MM.1S (cell line): ENCODE measurements at regions not wholly inside any gene's neighbourhood (a gene's known extent, or its start where the extent isn't known, plus 50 kb on each side); places are given as distances from the start of the nearest gene placed in this dataset.

Experiments used
- DNase-seq: peaks from one replicate; pipeline ENCODE4 v3.0.0-alpha.2; 2015
- H2AFZ ChIP-seq: fragments of 300-600 bp; sonication (generic); 2 replicates; pipeline ENCODE4 v1.6.0; 2016; ENCODE audit warnings: antibody characterized with exemption, low read length
- H3F3A ChIP-seq: fragments of 300-600 bp; sonication (generic); 2 replicates; pipeline ENCODE4 v1.6.1; 2016; ENCODE audit warnings: mild to moderate bottlenecking, antibody characterized with exemption, low read length, moderate library complexity, mixed read lengths; ENCODE audit not compliant: insufficient read depth
- H3K27ac ChIP-seq: fragments of 300-600 bp; sonication (generic); 2 replicates; pipeline ENCODE4 v1.5.1; 2016; ENCODE audit warnings: mild to moderate bottlenecking, low read length
- H3K27me3 ChIP-seq: fragments of 300-600 bp; sonication (generic); replicated peaks from 2 replicates; pipeline ENCODE4 v1.6.0; 2016; ENCODE audit warnings: low read length; ENCODE audit not compliant: insufficient read depth
- H3K36me3 ChIP-seq: fragments of 300-600 bp; sonication (generic); replicated peaks from 2 replicates; pipeline ENCODE4 v1.6.1; 2016; ENCODE audit warnings: mild to moderate bottlenecking, low read length, mixed read lengths; ENCODE audit not compliant: insufficient read depth
- H3K4me1 ChIP-seq: fragments of 300-600 bp; sonication (generic); 2 replicates; pipeline ENCODE4 v1.6.1; 2016; ENCODE audit warnings: low read length, mixed read lengths
- H3K4me2 ChIP-seq: fragments of 300-600 bp; sonication (generic); 2 replicates; pipeline ENCODE4 v1.6.0; 2016; ENCODE audit warnings: low read depth, low read length
- H3K4me3 ChIP-seq: fragments of 300-600 bp; sonication (generic); 2 replicates; pipeline ENCODE4 v1.5.1; 2016; ENCODE audit warnings: low read length, mixed read lengths
- H3K79me2 ChIP-seq: fragments of 300-600 bp; sonication (generic); 2 replicates; pipeline ENCODE4 v1.6.1; 2016; ENCODE audit warnings: mixed run types, low read length, mixed read lengths
- H3K9ac ChIP-seq: fragments of 300-600 bp; sonication (generic); 2 replicates; pipeline ENCODE4 v1.6.1; 2016; ENCODE audit warnings: low read length, mixed read lengths
- H3K9me2 ChIP-seq: fragments of 300-600 bp; sonication (generic); replicated peaks from 2 replicates; pipeline ENCODE4 v1.6.1; 2016; ENCODE audit warnings: mild to moderate bottlenecking, low read length, mixed read lengths; ENCODE audit not compliant: insufficient read depth
- H3K9me3 ChIP-seq: fragments of 300-600 bp; sonication (generic); replicated peaks from 2 replicates; pipeline ENCODE4 v1.6.1; 2016; ENCODE audit warnings: mild to moderate bottlenecking, low read length, mixed read lengths; ENCODE audit not compliant: insufficient read depth
- H4K20me1 ChIP-seq: fragments of 300-600 bp; sonication (generic); 2 replicates; pipeline ENCODE4 v1.6.1; 2016; ENCODE audit warnings: mild to moderate bottlenecking, low read length, moderate library complexity, mixed read lengths; ENCODE audit not compliant: insufficient read depth
- CTCF ChIP-seq: fragments of 300-600 bp; sonication (generic); IDR thresholded peaks from 2 replicates; pipeline ENCODE4 v1.5.1; 2016; ENCODE audit warnings: antibody characterized with exemption, low read length, mixed read lengths
- EZH2 ChIP-seq: fragments of 300-600 bp; sonication (generic); optimal IDR thresholded peaks from 2 replicates; pipeline ENCODE3; 2017; ENCODE audit warnings: low read depth, mild to moderate bottlenecking, antibody characterized with exemption, low read length, mixed read lengths
- EZH2phosphoT487 ChIP-seq: fragments of 300-600 bp; sonication (generic); IDR thresholded peaks from 2 replicates; pipeline ENCODE4 v1.6.1; 2018; ENCODE audit warnings: antibody characterized with exemption, low read length

DNA sequence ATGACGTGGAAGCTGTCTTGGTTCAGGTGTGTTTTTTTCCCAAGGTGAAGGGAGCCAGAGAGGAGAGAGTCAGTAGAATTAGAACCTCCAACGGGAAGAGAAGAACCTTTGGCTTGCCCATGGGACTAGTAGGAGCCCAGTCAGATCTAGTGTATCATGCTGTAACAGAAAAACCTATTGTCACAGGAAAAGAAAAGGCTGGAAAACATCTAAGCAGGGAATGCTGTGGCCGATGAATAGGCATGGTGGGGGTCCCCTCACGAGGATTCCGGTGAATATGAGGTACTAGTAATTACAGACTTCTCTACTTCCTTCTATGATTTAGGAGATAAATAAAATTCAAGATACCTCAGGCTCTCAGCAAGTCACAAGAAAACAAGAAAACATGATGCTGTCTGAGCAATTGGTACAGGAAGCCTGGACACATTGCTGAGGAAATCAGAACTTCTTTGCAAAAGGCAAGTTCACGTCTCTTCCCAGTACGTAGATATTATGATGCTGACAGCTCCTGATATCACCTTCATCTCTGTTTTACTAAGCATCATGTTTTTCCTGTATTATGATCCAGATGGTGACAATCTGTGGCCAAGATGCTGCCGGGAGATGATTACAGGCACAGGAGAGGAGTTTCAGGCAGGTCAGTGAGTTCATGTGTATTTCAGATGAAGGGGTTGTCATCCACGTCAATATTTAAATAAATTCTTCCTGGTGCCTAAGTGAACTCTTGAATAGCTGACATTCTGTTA lies 54.3 kb upstream of the NPY start:
- no peak overlapping the region for H2AFZ ChIP-seq
- TF ChIP-seq EZH2phosphoT487, result no peak
- TF ChIP-seq CTCF, result no peak
- no peak for TF ChIP-seq EZH2
- no peaks in the 10 kb centered on the region for H3K4me1 ChIP-seq
- no peak overlapping the region for H3K9ac ChIP-seq
- no peak overlapping the region for H3K4me3 ChIP-seq
- H3K4me2 ChIP-seq, result no peak overlapping the region
- no peaks in the 10 kb centered on the region for H3K9me3 ChIP-seq
- H3K36me3 ChIP-seq, result no peaks in the 10 kb centered on the region
- H3K27ac ChIP-seq, result no peak overlapping the region
- no peaks in the 10 kb centered on the region for H3K27me3 ChIP-seq
- H3K79me2 ChIP-seq, result no peaks in the 10 kb centered on the region
- no peaks in the 10 kb centered on the region for H3K9me2 ChIP-seq
- no peaks in the 10 kb centered on the region for H4K20me1 ChIP-seq
- no peak for DNase-seq
- H3F3A ChIP-seq, result no peaks in the 10 kb centered on the region

DNA sequence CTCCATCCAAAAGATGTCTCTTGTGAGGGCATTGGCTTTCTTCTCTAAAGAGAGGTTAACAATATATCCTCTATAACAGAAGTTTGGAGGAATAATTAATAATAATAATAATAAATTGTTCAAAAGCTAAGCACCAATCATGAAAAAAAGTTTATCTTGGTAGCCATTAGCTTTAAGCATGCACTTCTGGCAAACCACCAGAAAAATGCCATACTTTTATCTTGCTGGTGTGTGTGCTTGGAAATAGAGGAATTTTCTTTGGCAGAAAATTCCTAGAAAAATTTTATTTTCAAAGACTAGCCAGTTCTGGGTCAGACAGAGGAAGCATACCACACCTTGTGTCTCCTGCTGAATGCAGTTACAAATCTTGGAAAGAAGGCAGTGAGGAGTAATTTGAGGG lies 52.5 kb upstream of the NPY start:
- no peak for TF ChIP-seq CTCF
- Histone ChIP-seq H3F3A (no peaks in the 10 kb centered on the region), H3K9ac (no peak overlapping the region), H3K27me3 (no peaks in the 10 kb centered on the region), H3K9me2 (no peaks in the 10 kb centered on the region), H3K79me2 (no peaks in the 10 kb centered on the region), H4K20me1 (no peaks in the 10 kb centered on the region), H3K36me3 (no peaks in the 10 kb centered on the region), H3K4me1 (no peaks in the 10 kb centered on the region), H3K9me3 (no peaks in the 10 kb centered on the region), H3K4me3 (no peak overlapping the region), H2AFZ (no peak overlapping the region), H3K27ac (no peak overlapping the region), H3K4me2 (no peak overlapping the region)
- no peak for DNase-seq

- no peaks in the 10 kb centered on the region for H3K79me2 ChIP-seq
- H3F3A ChIP-seq, result no peaks in the 10 kb centered on the region
- TF ChIP-seq CTCF (no peak), EZH2 (no peak), EZH2phosphoT487 (no peak)
- no peak overlapping the region for H3K4me3 ChIP-seq
- H3K9me3 ChIP-seq, result no peaks in the 10 kb centered on the region
- no peaks in the 10 kb centered on the region for H3K36me3 ChIP-seq
- no peak overlapping the region for H3K27ac ChIP-seq
- no peak for DNase-seq
- no peak overlapping the region for H2AFZ ChIP-seq
- no peaks in the 10 kb centered on the region for H3K9me2 ChIP-seq
- no peaks in the 10 kb centered on the region for H4K20me1 ChIP-seq
- H3K4me2 ChIP-seq, result no peak overlapping the region
- H3K9ac ChIP-seq, result no peak overlapping the region
- H3K4me1 ChIP-seq, result no peaks in the 10 kb centered on the region
- H3K27me3 ChIP-seq, result no peaks in the 10 kb centered on the region
Measured at GRCh38 chr7:24233386-24233785, 50.6 kb upstream of the NPY start.
